HepG2 (cell line): ENCODE measurements at regions not wholly inside any gene's neighbourhood (a gene's known extent, or its start where the extent isn't known, plus 50 kb on each side); places are given as distances from the start of the nearest gene placed in this dataset.

Experiments used
- ATAC-seq: fragments of 200-7000 bp; cut with Tn5 transposase; 3 replicates; pipeline ENCODE4 v1.9.1; 2020; ENCODE audit warnings: mild to moderate bottlenecking, moderate library complexity
- BruUV-seq: library from RNA; stranded (reverse); fragments of 400-500 nt; replicated peaks from 2 replicates; lab custom pipeline; 2021; lab: Mats Ljungman, UMichigan
- CTCF ChIA-PET: fragments of 300-600 bp; formaldehyde crosslinking; extraction: SDS; loops from one replicate; lab custom pipeline; 2021; ENCODE audit warnings: low total read pairs, inconsistent platforms, low intra/inter-chr PET ratio; lab: Yijun Ruan, JAX
- POLR2A ChIA-PET: fragments of 350-600 bp; sonication (Branson Sonifier 250); formaldehyde crosslinking; loops from one replicate; lab custom pipeline; 2020; ENCODE audit warnings: antibody characterized with exemption, inconsistent platforms; lab: Yijun Ruan, JAX
- DNase-seq: peaks from one replicate; pipeline ENCODE4 v3.0.0-alpha.2; 2015; ENCODE audit warnings: low spot score
- FAIRE-seq: peaks from 3 replicates; lab custom pipeline; 2011; peaks lifted over from hg19 to GRCh38; lab: Jason Lieb, UNC
- H2AFZ ChIP-seq: one replicate; pipeline ENCODE4 v1.6.1; 2011; ENCODE audit warnings: low read length, inconsistent platforms
- H3K27ac ChIP-seq: fragments of 300-600 bp; 3 replicates; pipeline ENCODE4 v1.8.0; 2011; ENCODE audit warnings: mixed run types, mild to moderate bottlenecking, mixed read lengths, low read length, inconsistent platforms; ENCODE audit not compliant: insufficient read depth; ENCODE audit errors: extremely low read length
- H3K27me3 ChIP-seq, 2 experiments: fragments of 200-600 bp in 1 of 2; 2 replicates in 1 of 2; 3 replicates in 1 of 2; pipeline versions ENCODE4 v1.6.0 to v1.8.0; 2011; ENCODE audit warnings: low read length in 2 of 2, mild to moderate bottlenecking in 2 of 2, moderate library complexity in 2 of 2, inconsistent platforms in 1 of 2; ENCODE audit not compliant: insufficient read depth in 2 of 2, control insufficient read depth in 1 of 2
- H3K36me3 ChIP-seq, 2 experiments: fragments of 200-600 bp in 1 of 2; replicated peaks in 1 of 2; 2 replicates in 1 of 2; 3 replicates in 1 of 2; pipeline versions ENCODE4 v1.5.1 to v1.8.0; 2011; ENCODE audit warnings: low read length in 2 of 2, inconsistent platforms in 1 of 2; ENCODE audit not compliant: insufficient read depth in 2 of 2, control insufficient read depth in 1 of 2
- H3K4me1 ChIP-seq: 2 replicates; pipeline ENCODE4 v1.5.1; 2012; ENCODE audit warnings: low read length, inconsistent platforms; ENCODE audit not compliant: insufficient read depth
- H3K4me2 ChIP-seq: 2 replicates; pipeline ENCODE4 v1.6.0; 2011; ENCODE audit warnings: low read depth, low read length, inconsistent platforms
- H3K4me3 ChIP-seq, 3 experiments: fragments of 200-600 bp in 1 of 3; sonication (generic), shearing (Covaris generic) in 1 of 3; replicated peaks in 1 of 3; 2 replicates each; pipeline ENCODE4 v1.5.1; 2011 to 2016; ENCODE audit warnings: low read length in 3 of 3, inconsistent platforms in 2 of 3, low read depth in 2 of 3, mild to moderate bottlenecking in 2 of 3, control low read depth in 1 of 3, mixed read lengths in 1 of 3; ENCODE audit not compliant: insufficient read depth in 1 of 3
- H3K79me2 ChIP-seq: one replicate; pipeline ENCODE4 v1.6.1; 2011; ENCODE audit warnings: low read length, inconsistent platforms; ENCODE audit not compliant: insufficient read depth
- H3K9ac ChIP-seq: 2 replicates; pipeline ENCODE4 v1.6.0; 2011; ENCODE audit warnings: mild to moderate bottlenecking, low read depth, low read length, inconsistent platforms; ENCODE audit not compliant: insufficient read depth
- H3K9me3 ChIP-seq: 2 replicates; pipeline ENCODE4 v1.5.1; 2012; ENCODE audit warnings: mild to moderate bottlenecking, low read length
- H4K20me1 ChIP-seq: 2 replicates; pipeline ENCODE4 v1.6.0; 2011; ENCODE audit warnings: inconsistent platforms, mild to moderate bottlenecking, low read length, moderate library complexity; ENCODE audit not compliant: insufficient read depth
- ATF7-NPFF ChIP-seq: sonication (generic); formaldehyde crosslinking; IDR thresholded peaks from 2 replicates; pipeline ENCODE4 v1.8.1; 2023; ENCODE audit warnings: mild to moderate bottlenecking, low read depth, missing genetic modification reagents, moderate library complexity
- KDM3A ChIP-seq: IDR thresholded peaks from 2 replicates; pipeline ENCODE4 v1.6.1; 2018; ENCODE audit warnings: low read depth, missing compliant biosample characterization
- PRDM15 ChIP-seq: sonication (generic); formaldehyde crosslinking; IDR thresholded peaks from 2 replicates; pipeline ENCODE4 v1.4.0; 2020; ENCODE audit warnings: missing genetic modification reagents
- RELA ChIP-seq: sonication (generic); formaldehyde crosslinking; IDR thresholded peaks from 2 replicates; pipeline ENCODE4 v1.4.0; 2020; ENCODE audit warnings: missing genetic modification reagents
- REPIN1 ChIP-seq: sonication (generic); formaldehyde crosslinking; IDR thresholded peaks from 2 replicates; pipeline ENCODE4 v1.8.0; 2022; ENCODE audit warnings: missing genetic modification reagents, low read depth, mild to moderate bottlenecking, borderline replicate concordance
- RXRB ChIP-seq: IDR thresholded peaks from 2 replicates; pipeline ENCODE4 v1.6.1; 2016; ENCODE audit warnings: borderline replicate concordance, missing genetic modification reagents, missing compliant biosample characterization
- SMC3 ChIP-seq: IDR thresholded peaks from 2 replicates; pipeline ENCODE4 v1.6.1; 2011; ENCODE audit warnings: low read length, improper control_type of control experiment
- TP53 ChIP-seq: sonication (generic); formaldehyde crosslinking; conservative IDR thresholded peaks from 2 replicates; pipeline ENCODE4 v1.4.0; 2020; ENCODE audit warnings: missing genetic modification reagents
- ZEB1 ChIP-seq: IDR thresholded peaks from 2 replicates; pipeline ENCODE4 v1.6.1; 2012; ENCODE audit warnings: mild to moderate bottlenecking, low read depth, inconsistent platforms; ENCODE audit not compliant: insufficient replicate concordance
- ZNF20 ChIP-seq: sonication (generic); formaldehyde crosslinking; IDR thresholded peaks from 2 replicates; pipeline ENCODE4 v1.4.0; 2020; ENCODE audit warnings: mild to moderate bottlenecking, moderate library complexity, missing genetic modification reagents
- ZNF205 ChIP-seq: IDR thresholded peaks from 2 replicates; pipeline ENCODE4 v1.6.1; 2018; ENCODE audit warnings: missing biosample characterization, missing genetic modification reagents
- ZNF296 ChIP-seq: sonication (generic); formaldehyde crosslinking; conservative IDR thresholded peaks from 2 replicates; pipeline ENCODE4 v1.5.0; 2020; ENCODE audit warnings: mild to moderate bottlenecking, missing genetic modification reagents
- ZNF317 ChIP-seq: sonication (generic); formaldehyde crosslinking; IDR thresholded peaks from 2 replicates; pipeline ENCODE4 v1.5.0; 2020; ENCODE audit warnings: mild to moderate bottlenecking, missing genetic modification reagents
- ZNF343 ChIP-seq: sonication (generic); formaldehyde crosslinking; IDR thresholded peaks from 2 replicates; pipeline ENCODE4 v1.4.0; 2020; ENCODE audit warnings: mild to moderate bottlenecking, missing genetic modification reagents
- WGBS: methylation state at CpG from one replicate; pipeline ENCODE4 v1.1.6; 2017; ENCODE audit warnings: low lambda C conversion rate; 5-methylcytosine and 5-hydroxymethylcytosine counted together
- in situ Hi-C: cut with HindIII; loops from 2 replicates; pipeline ENCODE4 v1.10.0; 2017; ENCODE audit warnings: low pct_unique_long_range_greater_than_20kb; ENCODE audit not compliant: extremely low pct_ligation_motif_present
- intact Hi-C: fragments of 100-400 bp; cut with micrococcal nuclease; formaldehyde crosslinking; loops from one replicate; pipeline ENCODE4 v1.10.0; 2022; ENCODE audit not compliant: unreplicated experiment

- no peaks in the 10 kb centered on the region for H3K79me2 ChIP-seq
- H3K4me2 ChIP-seq: no peak overlapping the region
- no peaks in the 10 kb centered on the region for H3K4me1 ChIP-seq
- no peak overlapping the region for H3K4me3 ChIP-seq
- no peak overlapping the region for H3K27ac ChIP-seq
- no peak for DNase-seq
- 73% methylated on average over 2 of the region's 2 CpGs for WGBS
- no peak overlapping the region for H3K9ac ChIP-seq
- in situ Hi-C loops (no loop called here), intact Hi-C loops (no loop called here)
- H3K27me3 ChIP-seq: no peaks in the 10 kb centered on the region
- no peaks in the 10 kb centered on the region for H3K36me3 ChIP-seq
- no peak for FAIRE-seq
- no peak for ATAC-seq
- no peaks in the 10 kb centered on the region for H4K20me1 ChIP-seq
- H3K9me3 ChIP-seq: peaks cover 75% of the 10 kb centered on the region
- CTCF ChIA-PET: no interaction called here
- BruUV-seq: no TSS peak
- TF ChIP-seq ATF7-NPFF (CRISPR knock-in tag) (no peak), REPIN1 (CRISPR knock-in tag) (no peak), SMC3 (no peak), ZNF296 (CRISPR knock-in tag) (no peak), ZNF20 (CRISPR knock-in tag) (no peak), ZNF317 (CRISPR knock-in tag) (no peak), TP53 (no peak), PRDM15 (CRISPR knock-in tag) (no peak), ZNF343 (CRISPR knock-in tag) (no peak), RELA (CRISPR knock-in tag) (no peak), RXRB (CRISPR knock-in tag) (no peak), ZNF205 (CRISPR knock-in tag) (no peak), KDM3A (CRISPR knock-in tag) (no peak), ZEB1 (no peak)
- TF ChIP-seq, all 625 proteins: peak for 0
- POLR2A ChIA-PET: no interaction called here
- no peak overlapping the region for H2AFZ ChIP-seq
Observed at GRCh38 chr16:64626776-64627175, 495.1 kb downstream of the CDH11 start.
